Adrenal gland (tissue), 5 donors: ENCODE measurements at regions not wholly inside any gene's neighbourhood (a gene's known extent, or its start where the extent isn't known, plus 50 kb on each side); places are given as distances from the start of the nearest gene placed in this dataset.

ENCODE experiments used
- POLR2A ChIP-seq, 2 donors: fragments of 450-650 bp; IDR thresholded peaks; one replicate each; pipeline ENCODE4 v1.6.1; 2017; ENCODE audit warnings: antibody characterized with exemption in 2 of 2, mild to moderate bottlenecking in 2 of 2, moderate library complexity in 1 of 2
- TF ChIP-seq, protein P1 (sequence below), 6 experiments: fragments of 450-650 bp in 4 of 6; fragments of 200-600 bp in 2 of 6; sonication (generic) in 1 of 6; IDR thresholded peaks; 1 replicate in 5 of 6; 2 replicates in 1 of 6; pipeline versions ENCODE4 v1.5.1 to v1.8.0; 2016 to 2021; ENCODE audit warnings: antibody characterized with exemption in 6 of 6, mild to moderate bottlenecking in 2 of 6, moderate library complexity in 1 of 6
- donor health status: DM: no; HTN: no; CAD: no.

DNA sequence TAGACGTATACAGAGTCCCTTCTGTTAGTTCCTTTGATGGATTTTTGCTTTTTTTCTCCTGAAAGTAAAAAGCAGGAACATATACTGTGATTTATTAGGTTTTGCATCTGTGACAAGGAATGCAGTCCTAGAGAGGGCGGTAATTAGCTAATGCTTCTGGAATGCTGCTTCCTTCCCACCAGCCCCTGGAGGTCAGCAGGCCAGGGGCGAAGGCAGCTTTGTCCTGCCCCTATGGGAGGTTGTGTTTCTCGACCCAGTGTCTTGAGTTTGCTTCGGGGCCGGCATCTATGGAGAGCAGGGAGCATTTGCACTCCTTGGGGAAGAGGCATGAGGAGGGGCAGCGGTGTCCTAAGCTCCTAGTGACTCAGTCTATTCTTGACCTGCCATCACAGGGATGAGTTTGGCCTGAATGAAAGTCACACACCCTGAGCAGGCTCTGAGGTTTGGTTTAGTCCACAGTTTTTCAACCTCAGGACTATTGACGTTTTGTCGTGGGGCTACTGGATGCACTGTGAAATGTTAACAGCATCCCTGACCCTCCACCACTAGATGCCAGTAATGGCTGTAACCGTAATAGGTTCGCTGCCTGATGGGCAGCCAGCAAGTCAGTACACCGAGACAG is 85.0 kb upstream of the KCNJ15 start:
- TF ChIP-seq, protein P1, sequence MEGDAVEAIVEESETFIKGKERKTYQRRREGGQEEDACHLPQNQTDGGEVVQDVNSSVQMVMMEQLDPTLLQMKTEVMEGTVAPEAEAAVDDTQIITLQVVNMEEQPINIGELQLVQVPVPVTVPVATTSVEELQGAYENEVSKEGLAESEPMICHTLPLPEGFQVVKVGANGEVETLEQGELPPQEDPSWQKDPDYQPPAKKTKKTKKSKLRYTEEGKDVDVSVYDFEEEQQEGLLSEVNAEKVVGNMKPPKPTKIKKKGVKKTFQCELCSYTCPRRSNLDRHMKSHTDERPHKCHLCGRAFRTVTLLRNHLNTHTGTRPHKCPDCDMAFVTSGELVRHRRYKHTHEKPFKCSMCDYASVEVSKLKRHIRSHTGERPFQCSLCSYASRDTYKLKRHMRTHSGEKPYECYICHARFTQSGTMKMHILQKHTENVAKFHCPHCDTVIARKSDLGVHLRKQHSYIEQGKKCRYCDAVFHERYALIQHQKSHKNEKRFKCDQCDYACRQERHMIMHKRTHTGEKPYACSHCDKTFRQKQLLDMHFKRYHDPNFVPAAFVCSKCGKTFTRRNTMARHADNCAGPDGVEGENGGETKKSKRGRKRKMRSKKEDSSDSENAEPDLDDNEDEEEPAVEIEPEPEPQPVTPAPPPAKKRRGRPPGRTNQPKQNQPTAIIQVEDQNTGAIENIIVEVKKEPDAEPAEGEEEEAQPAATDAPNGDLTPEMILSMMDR (IDR thresholded peaks at IDR 0.05), result no peak
- TF ChIP-seq POLR2A (IDR thresholded peaks at IDR 0.05), result no peak
